C1 segment of cervical spinal cord (tissue), 14 donors: ENCODE measurements at regions not wholly inside any gene's neighbourhood (a gene's known extent, or its start where the extent isn't known, plus 50 kb on each side); places are given as distances from the start of the nearest gene placed in this dataset.
"Not testable (repeated sequence)": the region's sequence is repeated elsewhere in the genome, so short reads cannot be mapped to it uniquely, and the experiment has no call there.

Experiments
- DNase-seq, 14 donors: peaks; one replicate each; lab custom pipeline; 2025; lab: John Stamatoyannopoulos, UW

DNA sequence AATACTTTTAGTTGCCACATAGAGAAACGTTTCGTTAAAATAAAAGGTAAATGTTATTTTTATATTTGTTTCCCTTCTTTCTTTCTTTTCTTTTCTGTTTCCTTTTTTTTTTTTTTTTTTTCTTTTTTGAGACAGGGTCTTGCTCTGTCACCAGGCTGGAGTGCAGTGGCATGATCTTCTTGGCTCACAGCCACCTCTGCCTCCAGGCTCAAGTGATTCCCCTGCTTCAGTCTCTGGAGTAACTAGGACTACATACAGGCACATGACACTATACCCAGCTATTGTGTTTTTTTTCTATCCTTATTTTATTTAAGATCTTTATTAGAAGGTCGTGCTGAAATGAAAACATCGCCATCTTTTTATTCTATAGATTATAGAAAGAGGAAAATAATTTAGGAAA lies 661.8 kb upstream of the MBL2 start:
- DNase-seq: no peak

DNA sequence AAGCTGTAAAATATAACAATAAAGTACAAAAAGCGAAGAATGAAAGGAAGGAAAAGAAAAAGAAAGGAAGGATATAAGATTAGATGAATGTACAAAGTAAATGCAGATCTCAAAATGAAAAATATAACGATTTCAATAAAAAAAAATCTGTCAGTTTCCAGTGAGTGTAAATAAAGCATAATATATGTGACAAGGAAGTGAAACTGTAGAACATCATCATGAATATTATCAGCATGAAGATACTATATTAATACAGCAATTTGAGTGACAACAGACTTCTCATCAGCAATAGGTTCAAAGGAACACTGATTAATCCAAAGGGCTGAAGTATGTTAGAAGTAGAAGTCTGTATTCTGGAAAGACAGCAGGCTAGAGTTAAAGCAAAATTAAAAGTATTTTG lies 659.5 kb upstream of the MBL2 start:
- no peak for DNase-seq

DNA sequence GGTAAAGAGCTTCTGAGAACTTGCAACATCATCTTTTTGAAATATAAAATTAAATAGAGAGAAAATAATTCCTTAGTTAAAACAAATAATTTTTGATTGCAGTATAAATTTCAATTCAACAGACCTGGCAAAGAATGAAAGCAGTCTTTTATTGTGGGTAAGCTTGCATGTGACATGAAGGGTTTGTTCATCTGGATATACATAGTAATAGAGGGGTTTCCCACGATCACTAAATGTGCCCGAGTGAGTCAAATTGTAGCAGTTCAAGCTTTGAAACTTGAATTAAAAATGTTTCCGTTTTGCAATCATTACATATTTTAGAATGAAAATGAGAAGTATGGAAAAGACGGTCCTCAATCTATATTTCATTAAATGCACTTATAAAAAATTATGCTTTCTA lies 658.4 kb upstream of the MBL2 start:
- no peak for DNase-seq

DNA sequence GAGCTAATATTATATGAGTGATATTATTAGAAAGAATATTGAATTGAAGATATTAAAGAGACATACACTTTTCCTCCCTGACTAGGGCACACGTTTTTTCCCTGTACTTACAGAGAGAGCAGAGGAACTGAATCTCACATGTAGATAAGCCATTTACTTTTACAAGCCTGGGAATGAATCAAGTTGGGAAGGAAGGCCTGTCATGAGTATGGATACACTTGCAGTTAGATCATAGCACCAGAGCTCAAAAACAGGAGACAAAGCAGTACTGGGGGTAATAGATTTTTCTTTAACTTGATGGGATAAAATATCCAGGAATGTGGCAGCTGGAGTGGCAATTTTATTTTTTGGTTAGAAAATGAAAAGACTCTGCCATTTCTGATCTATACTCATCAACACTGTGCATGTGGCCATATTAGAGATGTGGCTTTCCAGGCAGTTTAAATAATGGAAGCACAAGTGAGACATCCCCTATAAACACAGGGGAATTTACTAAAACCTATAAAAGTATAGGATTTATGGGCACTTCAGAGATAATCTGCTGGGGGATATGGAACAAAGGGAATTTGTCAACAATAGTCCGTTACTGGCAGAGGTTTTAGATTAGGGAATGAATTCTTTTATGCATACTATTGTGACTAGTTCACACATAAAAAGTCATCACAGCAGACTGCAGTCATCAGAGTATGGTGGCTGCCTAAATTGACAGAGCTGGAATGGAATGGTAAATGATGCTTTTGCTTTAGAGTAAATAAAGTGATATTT lies 657.7 kb upstream of the MBL2 start:
- DNase-seq: no peak

DNA sequence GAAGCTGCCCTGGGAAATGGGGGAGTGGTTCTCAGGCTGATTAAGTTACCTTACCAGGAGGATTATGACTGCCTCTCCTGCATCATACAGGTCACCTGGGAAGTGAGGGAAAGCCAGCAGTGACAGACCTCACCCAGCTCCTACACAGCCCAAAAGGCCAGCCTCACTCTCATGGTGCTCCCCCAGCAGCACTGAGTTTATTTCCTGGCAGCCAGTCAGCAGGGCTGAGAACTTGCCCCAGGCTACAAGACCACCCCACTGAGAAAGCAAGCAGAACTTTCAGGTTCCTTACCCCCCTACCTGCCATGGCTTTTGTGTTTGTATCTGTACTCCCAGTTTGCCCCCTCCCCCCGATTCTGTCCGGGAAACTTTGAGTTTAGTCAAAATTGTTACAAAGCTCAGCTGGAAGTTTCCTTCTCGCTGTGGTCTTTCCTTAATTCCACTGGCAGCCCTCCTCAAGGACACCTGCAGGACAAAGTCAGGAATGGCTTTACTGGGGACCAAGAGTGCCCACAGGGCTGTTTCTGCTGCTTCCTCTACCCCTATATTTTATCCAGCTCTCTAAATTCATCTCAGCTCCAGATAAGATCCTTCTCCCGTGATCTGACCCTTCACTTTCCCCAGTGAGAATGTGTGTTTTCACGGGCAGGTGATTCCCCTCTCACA lies 649.8 kb upstream of the MBL2 start:
- no peak for DNase-seq

DNA sequence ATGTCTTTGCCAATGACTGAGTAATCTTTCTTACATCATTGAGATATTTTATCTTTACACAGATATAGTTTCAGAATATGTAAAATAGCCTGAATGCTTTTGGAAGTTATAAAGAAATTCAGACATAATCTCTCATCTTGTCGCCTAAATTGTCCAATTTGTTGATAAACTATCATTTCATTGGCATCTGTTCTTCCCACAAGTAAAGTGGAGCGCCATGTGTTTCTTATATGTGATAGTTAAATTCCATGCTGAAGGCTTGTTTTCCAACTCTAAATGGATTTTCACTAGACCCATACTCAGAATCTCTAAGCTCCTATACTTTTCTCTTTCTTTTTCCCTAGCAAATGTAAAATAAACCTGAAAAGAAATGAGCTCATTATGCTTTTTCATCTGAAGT lies 640.1 kb upstream of the MBL2 start:
- no peak for DNase-seq

DNA sequence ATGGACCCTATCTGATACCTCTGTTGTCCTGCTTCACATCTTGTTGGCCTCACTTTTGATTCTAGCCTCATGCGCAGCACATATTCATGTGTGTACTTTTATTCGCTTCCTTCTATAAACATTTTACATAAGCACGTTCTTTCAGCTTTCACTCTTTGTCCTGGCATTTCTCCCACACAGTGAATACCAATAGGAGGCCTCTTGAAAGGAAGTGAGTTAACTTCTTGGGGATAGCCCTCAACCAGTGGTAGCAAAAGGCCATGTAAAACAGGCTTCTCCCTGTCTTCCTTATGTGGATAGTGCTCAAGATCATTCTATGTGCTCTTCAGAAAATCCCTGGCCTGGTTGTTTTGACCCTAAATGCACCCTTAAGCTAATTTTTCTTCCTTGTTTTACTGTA lies 633.9 kb upstream of the MBL2 start:
- no peak for DNase-seq

DNA sequence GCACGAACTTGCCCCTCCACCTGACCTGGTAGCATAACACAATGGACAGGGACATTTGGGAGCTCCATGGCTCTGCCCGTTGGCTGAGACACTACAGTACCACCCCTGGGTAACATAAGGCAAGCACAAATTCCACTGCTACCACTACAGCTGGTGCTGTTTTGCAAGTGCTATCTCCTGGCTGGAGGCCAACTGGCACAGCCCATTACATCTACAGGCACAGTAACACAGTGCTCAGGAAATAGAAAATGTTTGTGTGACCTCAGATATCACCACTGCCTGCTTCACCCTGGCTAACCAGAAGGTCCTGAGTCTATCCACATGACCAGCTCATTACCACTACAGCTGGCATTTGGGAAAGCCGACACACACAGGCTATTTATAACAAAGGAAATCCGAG lies 631.1 kb upstream of the MBL2 start:
- no peak for DNase-seq

DNA sequence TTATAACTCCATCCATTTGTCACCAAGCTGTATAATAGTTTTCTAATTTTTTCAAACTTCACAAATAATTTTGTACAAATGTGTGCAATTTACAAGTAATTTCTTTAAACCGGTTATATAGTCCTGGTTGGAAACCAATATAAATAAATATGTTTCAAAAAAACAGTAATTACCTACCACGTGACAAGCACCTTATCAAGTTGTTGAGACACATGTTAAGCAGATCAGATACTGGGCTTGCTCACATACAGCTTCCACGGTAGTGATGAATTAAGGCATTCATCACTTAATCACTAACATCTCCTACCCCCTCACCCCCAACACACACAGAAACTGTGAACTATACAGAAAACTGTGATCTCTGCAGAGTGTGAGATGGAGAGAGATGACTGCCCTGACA lies 630.0 kb upstream of the MBL2 start:
- no peak for DNase-seq

DNA sequence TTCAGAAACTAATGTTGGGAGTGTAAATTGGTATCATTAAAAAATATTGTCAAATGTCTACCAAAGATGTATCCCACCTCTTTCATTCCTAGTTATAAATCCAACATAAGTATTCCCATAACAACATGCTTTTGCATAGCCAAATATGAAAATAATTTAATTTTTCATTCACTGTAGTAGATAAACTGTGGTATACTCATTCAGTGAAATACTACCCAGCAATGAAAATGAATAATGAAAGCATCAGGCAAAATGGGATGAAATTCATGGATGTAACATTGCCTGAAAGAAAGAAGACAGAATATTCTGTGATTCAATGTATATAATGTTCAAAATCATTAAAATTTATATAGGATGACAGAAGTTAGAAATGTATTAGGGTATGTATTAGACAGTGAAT lies 629.0 kb upstream of the MBL2 start:
- DNase-seq: no peak

DNA sequence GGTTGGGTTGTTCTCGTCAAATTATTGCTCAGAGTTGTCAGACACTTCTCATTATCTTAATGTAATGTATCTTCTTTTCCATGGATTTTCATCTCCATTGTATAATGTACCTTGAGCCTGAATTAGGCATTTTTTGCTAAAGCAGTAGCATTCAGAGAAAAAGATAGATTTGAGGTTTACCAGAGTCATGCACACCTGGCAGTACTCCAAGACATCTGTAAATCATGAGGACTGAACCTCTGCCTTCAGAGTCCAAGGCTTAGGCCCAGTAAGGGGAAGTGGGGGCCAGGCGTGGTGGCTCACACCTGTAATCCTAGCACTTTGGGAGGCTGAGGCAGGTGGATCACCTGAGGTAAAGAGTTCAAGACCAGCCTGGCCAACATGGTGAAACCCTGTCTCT lies 624.3 kb upstream of the MBL2 start:
- DNase-seq: no peak

DNA sequence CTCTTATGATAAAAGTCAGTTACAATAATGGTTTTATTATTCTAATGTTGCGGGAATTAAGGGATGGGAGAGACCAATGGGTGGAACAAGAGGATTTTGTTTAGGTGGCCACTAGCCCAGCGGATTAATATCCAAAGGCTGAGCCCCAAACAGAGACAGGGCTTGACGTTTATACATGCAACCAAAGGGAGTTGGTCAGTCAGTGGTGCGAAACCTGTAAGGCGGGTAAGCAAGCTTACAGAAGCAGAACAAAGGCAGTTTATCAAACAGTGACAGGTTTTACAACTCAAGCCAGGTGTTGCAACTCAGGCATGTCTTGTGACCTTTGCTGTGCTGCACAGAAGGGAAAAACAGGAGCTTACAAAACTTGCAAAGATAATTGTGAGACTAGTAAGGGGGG lies 622.9 kb upstream of the MBL2 start:
- DNase-seq: no peak

DNA sequence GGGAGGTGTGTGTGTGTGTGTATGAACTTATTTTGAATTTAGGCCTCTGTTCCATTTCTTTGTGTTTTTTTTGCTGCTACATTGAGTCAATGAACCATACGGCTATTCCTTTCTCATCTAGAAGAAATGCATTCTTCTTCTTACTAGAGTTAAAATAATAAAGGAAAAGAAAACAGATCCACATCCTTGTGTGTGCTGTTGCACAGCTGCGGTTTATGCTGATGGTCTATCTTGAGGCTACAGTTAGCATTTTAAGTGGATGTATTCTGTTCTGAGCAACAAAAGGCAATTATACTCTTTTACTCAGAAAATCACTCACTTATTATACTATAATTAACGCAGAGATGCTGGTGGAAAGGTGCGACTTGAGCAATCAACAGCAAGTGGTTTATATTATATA lies 615.0 kb upstream of the MBL2 start:
- DNase-seq: no peak

DNA sequence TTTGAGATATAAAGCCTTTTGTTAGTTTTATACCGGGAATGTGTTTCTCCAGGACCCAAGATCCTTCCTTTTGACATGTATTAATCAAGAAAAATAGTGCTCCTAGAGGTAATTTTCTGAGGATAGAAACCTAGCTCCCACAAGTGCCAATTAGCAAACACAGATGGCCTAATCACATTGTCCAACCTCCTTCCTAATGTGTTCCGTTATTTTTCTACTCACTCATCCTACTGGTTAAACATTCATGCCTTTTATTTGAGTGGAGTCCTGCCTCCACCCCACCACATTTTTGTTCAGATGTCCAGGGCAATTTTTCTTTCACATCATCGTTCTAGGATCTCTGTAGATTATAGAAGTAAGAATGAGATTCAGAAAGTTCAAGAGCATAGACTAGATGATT lies 610.0 kb upstream of the MBL2 start:
- DNase-seq: no peak

DNA sequence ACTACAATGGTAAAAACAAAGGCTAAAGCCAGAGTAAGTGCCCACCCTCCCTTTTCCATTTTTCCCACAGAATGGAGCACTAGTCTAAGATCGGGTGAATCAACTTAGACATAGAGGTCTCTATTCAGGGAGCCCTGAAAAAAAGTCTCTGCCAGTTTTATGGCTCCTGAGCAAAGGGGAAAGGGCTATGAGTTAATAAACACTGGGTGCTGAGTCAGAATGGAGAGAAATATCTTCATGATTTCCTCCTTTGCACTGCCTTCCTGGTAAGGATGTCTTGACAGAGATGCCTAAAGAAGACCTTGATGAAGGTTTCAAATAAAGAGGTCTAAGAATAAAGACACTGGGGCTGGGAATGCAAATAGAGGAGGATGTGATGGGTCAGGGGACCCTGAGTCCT lies 607.4 kb upstream of the MBL2 start:
- DNase-seq: no peak

DNA sequence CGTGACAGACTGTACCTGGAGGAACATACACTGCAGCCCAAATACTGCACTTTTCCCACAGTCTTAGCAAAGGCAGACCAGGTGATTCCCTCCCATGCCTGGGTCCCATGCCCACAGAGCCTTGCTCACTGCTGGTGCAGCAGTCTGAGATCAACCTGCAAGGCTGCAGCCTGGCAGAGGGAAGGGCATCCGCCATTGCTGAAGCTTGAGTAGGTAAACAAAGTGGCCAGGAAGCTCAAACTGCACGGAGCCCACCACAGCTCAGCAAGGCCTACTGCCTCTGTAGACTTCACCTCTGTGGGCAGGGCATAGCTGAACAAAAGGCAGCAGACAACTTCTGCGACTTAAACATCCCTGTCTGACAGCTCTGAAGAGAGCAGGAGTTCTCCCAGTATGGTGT lies 597.8 kb upstream of the MBL2 start:
- DNase-seq: no peak

DNA sequence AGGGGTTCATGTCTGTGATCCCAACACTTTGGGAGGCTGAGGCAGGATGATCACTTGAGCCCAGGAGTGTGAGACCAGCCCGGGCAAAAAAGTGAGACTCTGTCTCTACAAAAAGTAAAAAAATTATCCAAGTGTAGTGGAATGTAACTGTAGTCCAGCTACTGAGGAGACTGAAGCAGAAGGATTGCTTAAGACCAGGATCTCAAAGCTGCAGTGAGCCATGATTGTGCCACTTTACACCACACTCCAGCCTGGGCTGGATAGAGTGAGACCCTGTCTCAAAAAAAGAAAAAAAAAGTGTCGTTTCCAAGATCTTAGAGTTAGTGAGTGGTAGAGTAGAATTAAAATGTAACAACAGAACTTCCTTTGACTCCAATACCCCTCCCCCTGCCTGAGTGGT lies 589.4 kb upstream of the MBL2 start:
- no peak for DNase-seq

DNA sequence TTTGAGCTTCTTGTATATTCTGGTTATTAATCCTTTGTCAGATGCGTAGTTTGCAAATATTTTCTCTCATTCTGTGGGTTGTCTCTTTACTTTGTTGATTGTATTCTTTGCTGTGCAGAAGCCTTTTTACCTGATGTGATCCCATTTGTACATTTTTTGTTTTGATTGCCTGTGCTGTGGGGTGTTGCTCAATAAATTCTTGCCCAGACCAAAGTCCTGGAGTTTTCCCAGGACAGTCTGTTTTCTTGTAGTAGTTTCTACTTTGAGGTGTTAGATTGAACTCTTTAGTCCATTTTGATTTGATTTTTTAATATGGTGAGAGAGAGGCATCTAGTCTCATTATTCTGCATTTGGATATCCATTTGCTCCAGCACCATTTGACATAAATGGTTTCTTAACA lies 588.7 kb upstream of the MBL2 start:
- DNase-seq: no peak

DNA sequence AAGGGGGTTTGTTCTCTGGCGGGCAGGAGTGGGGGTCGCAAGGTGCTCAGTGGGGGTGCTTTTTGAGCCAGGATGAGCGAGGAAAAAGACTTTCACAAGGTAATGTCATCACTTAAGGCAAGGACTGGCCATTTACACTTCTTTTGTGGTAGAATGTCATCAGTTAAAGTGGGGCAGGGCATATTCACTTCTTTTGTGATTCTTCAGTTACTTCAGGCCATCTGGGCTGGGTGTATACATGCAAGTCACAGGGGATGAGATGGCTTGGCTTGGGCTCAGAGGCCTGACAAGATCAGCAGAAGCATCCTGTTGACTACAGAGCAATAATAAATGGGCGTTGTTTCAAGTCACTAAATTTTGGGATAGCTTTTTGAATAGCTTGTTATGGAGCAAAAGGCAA lies 586.4 kb upstream of the MBL2 start:
- DNase-seq: not testable (repeated sequence)

DNA sequence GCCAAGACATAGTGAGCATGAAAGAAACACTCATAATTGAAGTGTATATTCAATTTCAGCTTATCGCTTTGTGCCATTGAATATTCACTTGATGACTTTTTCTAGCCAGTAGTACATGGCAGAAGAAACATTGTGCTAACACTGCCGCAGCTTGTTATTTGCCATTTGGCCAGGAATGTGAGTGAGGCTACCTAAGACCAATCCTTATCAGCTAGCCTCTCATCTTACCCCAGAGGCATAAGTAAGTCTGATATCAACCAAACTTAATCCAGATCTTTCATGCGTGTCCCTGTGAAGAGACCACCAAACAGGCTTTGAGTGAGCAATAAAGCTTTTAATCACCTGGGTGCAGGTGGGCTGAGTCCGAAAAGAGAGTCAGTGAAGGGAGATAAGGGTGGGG lies 586.0 kb upstream of the MBL2 start:
- no peak for DNase-seq

DNA sequence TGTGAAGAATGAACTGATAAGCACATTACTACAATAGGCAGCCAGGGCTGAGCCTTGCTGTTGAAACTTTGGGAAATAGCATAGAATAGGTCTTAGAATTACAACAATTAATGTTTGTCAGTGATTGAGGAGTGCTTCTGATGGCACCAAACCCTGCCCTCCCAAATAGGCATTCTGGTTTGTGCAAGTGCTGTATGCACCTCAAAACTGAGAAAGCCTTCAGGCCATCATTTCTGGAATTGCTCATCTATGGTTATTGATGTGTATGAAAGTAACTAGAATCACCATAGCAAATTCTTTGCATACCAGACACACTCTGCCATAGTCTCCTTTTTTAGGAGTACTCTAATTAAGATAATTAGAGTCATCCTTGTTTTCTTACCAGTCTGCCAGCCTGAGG lies 585.0 kb upstream of the MBL2 start:
- DNase-seq: no peak

DNA sequence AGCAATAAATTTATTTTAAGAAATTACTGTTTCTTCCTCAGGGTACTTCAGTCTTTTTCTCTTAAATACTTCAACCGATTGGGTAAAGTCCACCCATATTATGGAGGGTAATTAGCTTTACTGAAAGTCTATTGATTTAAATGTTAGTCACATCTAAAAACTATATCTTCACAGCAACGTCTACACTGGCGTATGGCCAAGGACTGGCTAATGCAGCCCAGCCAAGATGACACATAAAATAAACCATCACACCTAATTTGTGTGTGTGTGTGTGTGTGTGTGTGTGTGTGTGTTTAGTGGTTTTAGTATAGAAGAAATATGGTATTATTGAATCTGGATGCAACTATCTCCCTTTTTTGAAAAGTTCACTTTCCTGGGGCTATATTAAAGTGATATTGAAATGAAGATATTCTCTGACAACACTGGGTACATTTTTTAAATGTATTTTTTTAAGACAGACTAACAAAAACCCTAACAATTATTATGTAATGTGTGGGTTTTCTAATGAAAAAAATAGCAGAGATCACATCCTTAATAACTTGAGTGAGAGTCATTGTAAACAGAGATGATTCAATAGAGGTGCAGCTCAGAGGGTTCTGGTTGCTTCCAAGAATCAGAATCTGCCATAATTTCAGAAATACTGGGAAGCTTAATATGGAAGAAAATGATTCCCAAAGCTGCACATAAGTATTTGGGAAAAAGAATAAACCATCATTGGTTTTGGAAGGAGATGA lies 584.2 kb upstream of the MBL2 start:
- DNase-seq: no peak

DNA sequence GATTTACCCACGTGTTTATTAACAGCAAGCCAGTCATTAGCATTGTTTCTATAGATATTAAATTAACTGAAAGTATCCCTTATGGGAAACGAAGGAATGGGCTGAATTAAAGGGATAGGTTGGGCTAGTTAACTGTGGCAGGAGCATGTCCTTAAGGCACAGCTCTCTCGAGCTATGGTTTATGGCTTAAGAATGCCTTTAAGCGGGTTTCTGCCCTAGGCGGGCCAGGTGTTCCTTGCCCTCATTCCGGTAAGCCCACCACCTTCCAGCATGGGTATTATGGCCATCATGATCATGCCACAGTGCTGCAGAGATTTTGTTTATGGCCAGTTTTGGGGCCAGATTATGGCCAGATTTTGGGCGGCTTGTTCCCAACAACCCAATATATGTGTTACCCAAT lies 569.9 kb upstream of the MBL2 start:
- DNase-seq: not testable (repeated sequence)
